GM21381 (cell line): ENCODE measurements at regions not wholly inside any gene's neighbourhood (a gene's known extent, or its start where the extent isn't known, plus 50 kb on each side); places are given as distances from the start of the nearest gene placed in this dataset.

ENCODE experiments used
- ATAC-seq: cut with Tn5 transposase; IDR thresholded peaks from one replicate; pipeline ENCODE4 v1.9.1; 2021; ENCODE audit warnings: mild to moderate bottlenecking, moderate library complexity; ENCODE audit not compliant: unreplicated experiment

GRCh38 chr12:25713264-25713663, 160.2 kb upstream of the LMNTD1 start:
- peak; percentile 98 for ATAC-seq

GRCh38 chr12:25714198-25714984, 161.3 kb upstream of the LMNTD1 start:
- no peak for ATAC-seq

GRCh38 chr12:25715102-25715501, 162.0 kb upstream of the LMNTD1 start:
- no peak for ATAC-seq

- ATAC-seq = no peak
Observed at GRCh38 chr12:25716842-25717241, 163.8 kb upstream of the LMNTD1 start.

GRCh38 chr12:25717552-25717951, 164.5 kb upstream of the LMNTD1 start:
- no peak for ATAC-seq

GRCh38 chr12:25718081-25718731, 165.1 kb upstream of the LMNTD1 start:
- no peak for ATAC-seq

- no peak for ATAC-seq
Observed at GRCh38 chr12:25719505-25719904, 166.4 kb upstream of the LMNTD1 start.

- no peak for ATAC-seq
Observed at GRCh38 chr12:25723336-25723735, 170.3 kb upstream of the LMNTD1 start.

- ATAC-seq = no peak
Observed at GRCh38 chr12:25723921-25724491, 170.9 kb upstream of the LMNTD1 start.

- ATAC-seq = no peak
Observed at GRCh38 chr12:25725470-25725869, 172.4 kb upstream of the LMNTD1 start.

GRCh38 chr12:25725931-25726330, 172.8 kb upstream of the LMNTD1 start:
- ATAC-seq = no peak

- no peak for ATAC-seq
Observed at GRCh38 chr12:25728056-25728595, 175.0 kb upstream of the LMNTD1 start.

- ATAC-seq = no peak
Observed at GRCh38 chr12:25730489-25731349, 177.6 kb upstream of the LMNTD1 start.

- ATAC-seq = no peak
Observed at GRCh38 chr12:25733541-25733940, 180.5 kb upstream of the LMNTD1 start.

- peak; percentile 67 for ATAC-seq
Observed at GRCh38 chr12:25734529-25735180, 181.6 kb upstream of the LMNTD1 start.

GRCh38 chr12:25740617-25741016, 187.5 kb upstream of the LMNTD1 start:
- no peak for ATAC-seq

GRCh38 chr12:25741917-25742316, 188.8 kb upstream of the LMNTD1 start:
- ATAC-seq = no peak

GRCh38 chr12:25743679-25744215, 190.7 kb upstream of the LMNTD1 start:
- ATAC-seq = no peak

- ATAC-seq = no peak
Observed at GRCh38 chr12:25744313-25744712, 191.2 kb upstream of the LMNTD1 start.

- ATAC-seq = no peak
Observed at GRCh38 chr12:25745281-25745680, 192.2 kb upstream of the LMNTD1 start.
